GM12878 (cell line): ENCODE measurements at regions not wholly inside any gene's neighbourhood (a gene's known extent, or its start where the extent isn't known, plus 50 kb on each side); places are given as distances from the start of the nearest gene placed in this dataset.

ENCODE experiments used
- ATAC-seq: fragments of 200-7000 bp; cut with Tn5 transposase; 3 replicates; pipeline ENCODE4 v1.9.1; 2020; ENCODE audit warnings: mild to moderate bottlenecking, moderate library complexity
- BruUV-seq: library from RNA; stranded (reverse); fragments of 400-500 nt; replicated peaks from 2 replicates; lab custom pipeline; 2021; lab: Mats Ljungman, UMichigan
- CTCF ChIA-PET: fragments of 300-600 bp; sonication (Branson Sonifier 250); formaldehyde crosslinking; extraction: SDS; loops from one replicate; lab custom pipeline; 2021; ENCODE audit warnings: inconsistent platforms; lab: Yijun Ruan, JAX
- POLR2A ChIA-PET: fragments of 350-600 bp; formaldehyde crosslinking; extraction: SDS; loops from one replicate; lab custom pipeline; 2021; ENCODE audit warnings: inconsistent platforms; lab: Charles Lee
- RAD21 ChIA-PET: fragments of 300-600 bp; sonication (Branson Sonifier 250); formaldehyde crosslinking; loops from one replicate; lab custom pipeline; 2023; ENCODE audit warnings: antibody characterized with exemption; ENCODE audit not compliant: unreplicated experiment; lab: Charles Lee
- SMC1A ChIA-PET: fragments of 300-600 bp; sonication (Branson Sonifier 250); formaldehyde crosslinking; loops from one replicate; lab custom pipeline; 2023; ENCODE audit not compliant: unreplicated experiment, uncharacterized antibody; lab: Charles Lee
- DNase-seq: peaks from one replicate; pipeline ENCODE4 v3.0.0-alpha.2; 2011; ENCODE audit warnings: low read depth, low spot score
- FAIRE-seq: peaks from 3 replicates; lab custom pipeline; 2011; peaks lifted over from hg19 to GRCh38; lab: Jason Lieb, UNC
- H2AFZ ChIP-seq: 2 replicates; pipeline ENCODE4 v1.6.0; 2011; ENCODE audit warnings: low read depth, low read length, control low read depth; ENCODE audit not compliant: control insufficient read depth
- H3K27ac ChIP-seq: 2 replicates; pipeline ENCODE4 v1.5.1; 2011; ENCODE audit warnings: control low read depth; ENCODE audit not compliant: control insufficient read depth, insufficient read depth
- H3K27me3 ChIP-seq, 2 experiments: replicated peaks in 1 of 2; 2 replicates each; pipeline versions ENCODE4 v1.6.0 to v1.6.1; 2011; ENCODE audit warnings: low read length in 1 of 2; ENCODE audit not compliant: control insufficient read depth in 2 of 2, insufficient read depth in 2 of 2
- H3K36me3 ChIP-seq, 2 experiments: 2 replicates each; pipeline ENCODE4 v1.5.1; 2011; ENCODE audit warnings: low read length in 1 of 2; ENCODE audit not compliant: control insufficient read depth in 2 of 2, insufficient read depth in 2 of 2
- H3K4me1 ChIP-seq: 2 replicates; pipeline ENCODE4 v1.6.1; 2011; ENCODE audit warnings: mild to moderate bottlenecking, low read length, moderate library complexity, mixed read lengths; ENCODE audit not compliant: control insufficient read depth, insufficient read depth
- H3K4me2 ChIP-seq: 2 replicates; pipeline ENCODE4 v1.6.0; 2011; ENCODE audit warnings: control low read depth; ENCODE audit not compliant: control insufficient read depth, insufficient read depth
- H3K4me3 ChIP-seq: fragments of 200-600 bp; sonication (generic); 2 replicates; pipeline ENCODE4 v1.5.1; 2016
- H3K79me2 ChIP-seq: 2 replicates; pipeline ENCODE4 v1.6.0; 2011; ENCODE audit warnings: low read length; ENCODE audit not compliant: control insufficient read depth, insufficient read depth
- H3K9ac ChIP-seq: 2 replicates; pipeline ENCODE4 v1.8.0; 2011; ENCODE audit warnings: low read length, control low read depth, mixed read lengths; ENCODE audit not compliant: control insufficient read depth, insufficient read depth
- H3K9me3 ChIP-seq: replicated peaks from 3 replicates; pipeline ENCODE4 v1.5.1; 2011; ENCODE audit warnings: mild to moderate bottlenecking, low read length; ENCODE audit not compliant: control insufficient read depth, insufficient read depth
- H4K20me1 ChIP-seq: 2 replicates; pipeline ENCODE4 v1.6.0; 2011; ENCODE audit not compliant: control insufficient read depth, insufficient read depth
- BACH1 ChIP-seq: fragments of 450-650 bp; IDR thresholded peaks from 2 replicates; pipeline ENCODE4 v1.6.1; 2017; ENCODE audit warnings: mild to moderate bottlenecking, borderline replicate concordance
- BCL11A ChIP-seq: IDR thresholded peaks from 2 replicates; pipeline ENCODE4 v1.6.1; 2011; ENCODE audit warnings: low read depth, low read length
- BMI1 ChIP-seq: fragments of 450-650 bp; IDR thresholded peaks from 2 replicates; pipeline ENCODE4 v1.6.1; 2016; ENCODE audit warnings: mild to moderate bottlenecking, moderate library complexity, borderline replicate concordance
- HCFC1 ChIP-seq: fragments of 150-350 bp; IDR thresholded peaks from 2 replicates; pipeline ENCODE4 v1.6.1; 2014; ENCODE audit warnings: low read length
- KAT2A ChIP-seq: conservative IDR thresholded peaks from 2 replicates; pipeline ENCODE4 v1.6.1; 2011; ENCODE audit warnings: low read depth, low read length; ENCODE audit not compliant: control insufficient read depth
- MXI1 ChIP-seq: fragments of 150-350 bp; IDR thresholded peaks from 2 replicates; pipeline ENCODE4 v1.6.1; 2011; ENCODE audit warnings: low read depth, mild to moderate bottlenecking, inconsistent platforms, low read length, improper control_type of control experiment
- MYB ChIP-seq: fragments of 150-350 bp; IDR thresholded peaks from 2 replicates; pipeline ENCODE4 v1.6.1; 2014; ENCODE audit warnings: mild to moderate bottlenecking, low read depth, low read length, borderline replicate concordance
- NR2C2 ChIP-seq: IDR thresholded peaks from 2 replicates; pipeline ENCODE4 v1.6.1; 2011; ENCODE audit warnings: borderline replicate concordance, low read depth; ENCODE audit not compliant: control insufficient read depth, insufficient read length
- POLR2A ChIP-seq: IDR thresholded peaks from 2 replicates; pipeline ENCODE4 v1.6.1; 2011; ENCODE audit warnings: low read depth, mild to moderate bottlenecking, low read length
- RAD21 ChIP-seq: IDR thresholded peaks from 2 replicates; pipeline ENCODE4 v1.6.1; 2011; ENCODE audit warnings: mild to moderate bottlenecking, low read depth, low read length, moderate library complexity; ENCODE audit not compliant: insufficient read depth
- RCOR1 ChIP-seq: conservative IDR thresholded peaks from 2 replicates; pipeline ENCODE4 v1.6.1; 2012; ENCODE audit warnings: low read depth, low read length, improper control_type of control experiment
- SIX5 ChIP-seq: IDR thresholded peaks from 2 replicates; pipeline ENCODE4 v1.6.1; 2011; ENCODE audit warnings: mild to moderate bottlenecking, low read depth, low read length, moderate library complexity; ENCODE audit not compliant: severe bottlenecking
- SMAD1 ChIP-seq: fragments of 450-650 bp; IDR thresholded peaks from 2 replicates; pipeline ENCODE4 v1.6.1; 2018; ENCODE audit warnings: mild to moderate bottlenecking, low read depth; ENCODE audit not compliant: partially characterized antibody
- TARDBP ChIP-seq: IDR thresholded peaks from 2 replicates; pipeline ENCODE4 v1.6.1; 2016; ENCODE audit warnings: borderline replicate concordance
- ZBED1 ChIP-seq: IDR thresholded peaks from 2 replicates; pipeline ENCODE4 v1.6.1; 2016; ENCODE audit warnings: borderline replicate concordance
- ZNF24 ChIP-seq: fragments of 450-650 bp; IDR thresholded peaks from 2 replicates; pipeline ENCODE4 v1.6.1; 2017; ENCODE audit warnings: antibody characterized with exemption, mild to moderate bottlenecking
- ZZZ3 ChIP-seq: IDR thresholded peaks from 2 replicates; pipeline ENCODE4 v1.6.1; 2011; ENCODE audit warnings: low read depth; ENCODE audit not compliant: control insufficient read depth, insufficient read length
- WGBS: methylation state at CpG from one replicate; pipeline ENCODE4 v1.1.6; 2016; ENCODE audit warnings: low lambda C conversion rate; ENCODE audit not compliant: insufficient replicate concordance, insufficient coverage; ENCODE audit errors: missing lambda C conversion rate; 5-methylcytosine and 5-hydroxymethylcytosine counted together
- in situ Hi-C: fragments of 300-500 bp; cut with MboI; formaldehyde crosslinking; loops from 9 replicates; pipeline ENCODE4 v1.14.3; 2018; ENCODE audit warnings: mixed read lengths
- intact Hi-C: fragments of 100-400 bp; cut with micrococcal nuclease; formaldehyde crosslinking; loops from one replicate; pipeline ENCODE4 v1.14.2; 2022; ENCODE audit not compliant: unreplicated experiment

DNA sequence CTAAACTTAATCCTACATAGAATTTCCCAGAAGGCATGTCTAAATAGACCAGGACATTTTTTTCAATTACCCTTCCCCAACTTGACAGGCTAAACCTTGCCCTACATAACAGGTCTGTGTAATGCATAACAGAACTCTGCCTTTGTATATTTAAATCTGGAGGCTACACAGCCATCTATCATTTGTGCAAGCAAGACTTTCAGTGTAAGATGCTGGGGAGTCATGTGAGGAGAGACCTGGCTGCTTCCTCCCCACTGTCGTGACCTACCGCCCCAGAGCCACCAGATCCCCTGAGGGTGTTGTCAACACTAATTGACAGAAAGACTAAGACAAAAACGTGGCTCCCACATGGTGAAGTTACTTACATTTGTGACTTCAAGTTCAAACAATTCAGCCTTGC, 342.2 kb downstream of the PPARGC1A start:
- Histone ChIP-seq H3K9ac (no peak overlapping the region), H3K9me3 (no peaks in the 10 kb centered on the region), H4K20me1 (no peaks in the 10 kb centered on the region), H3K36me3 (no peaks in the 10 kb centered on the region), H3K4me2 (no peak overlapping the region), H3K4me3 (no peak overlapping the region), H2AFZ (no peak overlapping the region), H3K27ac (no peak overlapping the region), H3K27me3 (no peaks in the 10 kb centered on the region), H3K79me2 (no peaks in the 10 kb centered on the region), H3K4me1 (no peaks in the 10 kb centered on the region)
- WGBS = 39% methylated on average over 3 of the region's 3 CpGs
- POLR2A ChIA-PET = no interaction called here
- TF ChIP-seq POLR2A (no peak), RCOR1 (no peak), ZBED1 (no peak), KAT2A (no peak), ZZZ3 (no peak), SMAD1 (no peak), BCL11A (no peak), BACH1 (no peak), SIX5 (no peak), TARDBP (no peak), RAD21 (no peak), MXI1 (no peak), BMI1 (no peak), NR2C2 (no peak), ZNF24 (no peak), HCFC1 (no peak), MYB (no peak)
- SMC1A ChIA-PET = no interaction called here
- in situ Hi-C loops (no loop called here), intact Hi-C loops (no loop called here)
- CTCF ChIA-PET = no interaction called here
- FAIRE-seq (no peak), ATAC-seq (no peak), DNase-seq (no peak)
- no TSS peak for BruUV-seq
- RAD21 ChIA-PET = no interaction called here
